ENCODE measurements at regions not wholly inside any gene's neighbourhood (a gene's known extent, or its start where the extent isn't known, plus 50 kb on each side); places are given as distances from the start of the nearest gene placed in this dataset.

DNA sequence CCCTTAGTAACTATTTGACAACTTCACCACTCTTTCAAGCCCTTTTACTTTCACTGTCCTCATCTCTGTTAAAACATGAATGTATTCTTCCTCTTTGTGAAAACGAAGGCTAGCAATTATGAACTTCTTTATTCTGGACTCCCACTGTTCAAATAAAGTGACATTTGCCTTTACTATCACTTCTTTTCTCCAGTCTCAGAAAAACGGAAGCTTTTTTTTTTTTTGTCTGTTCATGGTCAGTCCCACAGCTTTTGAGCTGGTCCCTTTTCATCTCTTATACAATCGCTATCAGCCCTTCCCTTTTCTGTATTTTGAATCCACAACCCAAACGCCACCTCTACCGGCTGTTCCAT lies 327.7 kb downstream of the DKK2 start:
- H3K79me2 ChIP-seq (ENCODE audit: low read depth): no peaks in the 10 kb centered on the region
- Mint-ChIP-seq H3K27ac (no peak overlapping the region), H3K4me3 (no peak overlapping the region)

DNA sequence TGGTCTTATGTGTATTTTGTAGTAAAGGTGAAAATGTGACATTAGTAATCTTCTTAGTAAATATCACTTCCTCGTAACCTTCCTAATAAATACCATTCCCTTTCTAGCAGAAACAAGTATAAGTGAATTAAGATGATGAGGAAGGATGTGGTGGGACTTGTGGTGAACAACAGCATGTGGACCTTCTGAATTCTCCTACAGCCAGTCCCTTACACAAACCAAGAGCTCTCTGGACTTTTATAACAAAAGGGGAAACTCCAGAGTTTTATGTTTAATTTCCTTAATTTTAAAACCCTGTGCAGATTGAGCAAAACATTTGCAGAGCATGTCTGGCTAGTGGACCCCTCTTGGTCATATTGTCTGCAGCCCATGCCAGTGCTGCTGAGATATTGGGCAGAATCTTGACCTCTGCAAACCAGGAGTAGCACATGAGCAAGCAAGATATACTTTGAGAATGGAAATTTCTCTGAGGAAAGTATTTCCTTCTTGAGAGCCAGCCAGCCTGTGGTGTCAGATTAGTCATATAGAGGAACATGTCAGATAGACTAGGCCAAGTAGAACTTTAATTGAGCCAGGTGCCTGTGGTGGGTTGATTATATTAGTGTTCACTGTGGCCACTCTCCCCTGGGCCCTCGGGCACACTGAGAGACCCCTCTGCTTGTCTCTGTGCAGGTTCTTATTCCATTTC lies 328.2 kb downstream of the DKK2 start:
- Histone ChIP-seq H3F3A (ENCODE audit: low read depth) (no peaks in the 10 kb centered on the region), H3K36me3 (no peaks in the 10 kb centered on the region), H3K79me2 (ENCODE audit: low read depth) (no peaks in the 10 kb centered on the region), H3K4me3 (no peak overlapping the region), H3K4me1 (no peaks in the 10 kb centered on the region), H3K9ac (no peak overlapping the region), H3K27ac (no peak overlapping the region), H2AFZ (replicated peaks) (no peak overlapping the region), H3K9me3 (ENCODE audit: low read depth) (no peaks in the 10 kb centered on the region), H4K20me1 (ENCODE audit: low read depth) (no peaks in the 10 kb centered on the region), H3K4me2 (no peak overlapping the region), H3K27me3 (no peaks in the 10 kb centered on the region)
- Mint-ChIP-seq H3K4me1 (no peaks in the 10 kb centered on the region), H3K4me3 (no peak overlapping the region), H3K9me3 (peaks cover 4% of the 10 kb centered on the region), H3K27ac (no peak overlapping the region), H3K36me3 (no peaks in the 10 kb centered on the region), H3K27me3 (ENCODE audit: insufficient read depth, low read depth) (peaks cover 2% of the 10 kb centered on the region)
- no peak for DNase-seq (ENCODE audit: low spot score)
- TF ChIP-seq EZH2 (IDR thresholded peaks at IDR 0.05): no peak
- no peak for TF ChIP-seq CTCF (IDR thresholded peaks at IDR 0.05)
- no peak for TF ChIP-seq EZH2phosphoT487 (IDR thresholded peaks at IDR 0.05)

More for the DNA sequence above, 327.7 kb downstream of the DKK2 start:
- DNase-seq (ENCODE audit: low spot score): no peak
- peaks cover 3% of the 10 kb centered on the region for H3K9me3 Mint-ChIP-seq
- Histone ChIP-seq H3K36me3 (no peaks in the 10 kb centered on the region), H3K4me1 (no peaks in the 10 kb centered on the region), H3K4me3 (no peak overlapping the region), H4K20me1 (ENCODE audit: low read depth) (no peaks in the 10 kb centered on the region), H3F3A (ENCODE audit: low read depth) (no peaks in the 10 kb centered on the region), H3K27ac (no peak overlapping the region), H3K4me2 (no peak overlapping the region), H3K9me3 (ENCODE audit: low read depth) (no peaks in the 10 kb centered on the region), H2AFZ (replicated peaks) (no peak overlapping the region), H3K9ac (no peak overlapping the region), H3K27me3 (no peaks in the 10 kb centered on the region)
- H3K4me1 Mint-ChIP-seq: no peaks in the 10 kb centered on the region
- no peaks in the 10 kb centered on the region for H3K36me3 Mint-ChIP-seq
- H3K27me3 Mint-ChIP-seq (ENCODE audit: insufficient read depth, low read depth): peaks cover 2% of the 10 kb centered on the region
- TF ChIP-seq EZH2 (IDR thresholded peaks at IDR 0.05) (no peak), EZH2phosphoT487 (IDR thresholded peaks at IDR 0.05) (no peak), CTCF (IDR thresholded peaks at IDR 0.05) (no peak)

GRCh38 chr4:106704253-106704870 lies 331.8 kb downstream of the DKK2 start:
- H3K4me1 ChIP-seq: no peaks in the 10 kb centered on the region
- no peak overlapping the region for H3K27ac ChIP-seq
- Mint-ChIP-seq H3K27me3 (ENCODE audit: insufficient read depth, low read depth) (no peaks in the 10 kb centered on the region), H3K4me3 (no peak overlapping the region), H3K4me1 (no peaks in the 10 kb centered on the region), H3K9me3 (peaks cover 8% of the 10 kb centered on the region), H3K27ac (no peak overlapping the region), H3K36me3 (no peaks in the 10 kb centered on the region)
- no peaks in the 10 kb centered on the region for H3K27me3 ChIP-seq
- no peak overlapping the region for H3K9ac ChIP-seq
- H4K20me1 ChIP-seq (ENCODE audit: low read depth): no peaks in the 10 kb centered on the region
- no peaks in the 10 kb centered on the region for H3K79me2 ChIP-seq (ENCODE audit: low read depth)
- no peaks in the 10 kb centered on the region for H3F3A ChIP-seq (ENCODE audit: low read depth)
- no peak for DNase-seq (ENCODE audit: low spot score)
- H2AFZ ChIP-seq (replicated peaks): no peak overlapping the region
- H3K4me3 ChIP-seq: no peak overlapping the region
- H3K36me3 ChIP-seq: no peaks in the 10 kb centered on the region
- no peaks in the 10 kb centered on the region for H3K9me3 ChIP-seq (ENCODE audit: low read depth)
- TF ChIP-seq EZH2 (IDR thresholded peaks at IDR 0.05): no peak
- no peak for TF ChIP-seq EZH2phosphoT487 (IDR thresholded peaks at IDR 0.05)
- no peak for TF ChIP-seq CTCF (IDR thresholded peaks at IDR 0.05)
- no peak overlapping the region for H3K4me2 ChIP-seq

All from neural progenitor cell (in vitro differentiated cells).